ENCODE measurements at regions not wholly inside any gene's neighbourhood (a gene's known extent, or its start where the extent isn't known, plus 50 kb on each side); places are given as distances from the start of the nearest gene placed in this dataset.
"Not testable (repeated sequence)": the region's sequence is repeated elsewhere in the genome, so short reads cannot be mapped to it uniquely, and the experiment has no call there.

DNA sequence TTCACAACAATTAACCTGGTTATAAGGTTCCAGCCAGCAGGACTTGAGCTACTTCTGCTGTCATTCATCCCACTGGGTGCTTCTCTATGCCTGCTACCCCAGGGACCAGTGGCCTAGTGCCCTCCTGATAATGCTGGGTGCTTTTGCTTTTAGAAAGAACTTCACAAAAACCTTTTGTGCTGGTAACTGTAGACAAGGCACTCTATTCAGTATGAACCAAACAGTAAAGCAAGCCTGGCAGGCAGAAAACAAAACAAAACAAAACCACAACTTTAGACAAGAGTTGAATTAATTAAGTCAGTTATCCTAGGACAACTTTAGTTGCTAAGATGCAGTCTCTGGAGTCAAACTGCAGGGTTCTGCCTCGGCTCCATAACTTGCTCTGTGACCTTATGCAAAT lies 61.9 kb upstream of the ADGRL2 start:
- H3K36me3 ChIP-seq = no peaks in the 10 kb centered on the region
- H3K9me3 ChIP-seq (replicated peaks) = no peaks in the 10 kb centered on the region
- peak in 1 of 2 experiments; percentile 22 for DNase-seq
- H3K4me1 ChIP-seq = no peaks in the 10 kb centered on the region
- H3K4me3 ChIP-seq = no peak overlapping the region
- no peaks in the 10 kb centered on the region for H3K27me3 ChIP-seq
- no peak overlapping the region for H3K27ac ChIP-seq

DNA sequence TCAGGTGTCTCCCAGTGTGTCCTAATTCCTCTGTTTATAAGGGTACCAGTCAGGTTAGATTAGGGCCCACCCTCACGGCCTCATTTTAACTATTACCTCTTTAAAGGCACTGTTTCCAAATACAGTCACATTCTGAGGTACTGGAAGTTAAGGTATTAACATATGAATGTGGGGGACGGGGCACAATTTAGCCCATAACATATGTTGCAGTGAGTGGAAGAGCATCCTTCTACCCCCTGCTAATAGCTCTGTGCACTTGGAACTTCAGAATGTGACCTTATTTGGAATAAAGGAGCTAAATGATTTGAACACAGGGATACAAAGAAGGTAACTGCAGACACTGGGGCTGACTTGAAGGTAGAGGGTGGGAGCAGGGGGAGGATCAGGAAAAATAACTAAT lies 67.3 kb upstream of the ADGRL2 start:
- H3K4me3 ChIP-seq = no peak overlapping the region
- no peaks in the 10 kb centered on the region for H3K36me3 ChIP-seq
- DNase-seq = no peak
- no peaks in the 10 kb centered on the region for H3K27me3 ChIP-seq
- H3K4me1 ChIP-seq = no peaks in the 10 kb centered on the region
- no peak overlapping the region for H3K27ac ChIP-seq
- no peaks in the 10 kb centered on the region for H3K9me3 ChIP-seq (replicated peaks)

DNA sequence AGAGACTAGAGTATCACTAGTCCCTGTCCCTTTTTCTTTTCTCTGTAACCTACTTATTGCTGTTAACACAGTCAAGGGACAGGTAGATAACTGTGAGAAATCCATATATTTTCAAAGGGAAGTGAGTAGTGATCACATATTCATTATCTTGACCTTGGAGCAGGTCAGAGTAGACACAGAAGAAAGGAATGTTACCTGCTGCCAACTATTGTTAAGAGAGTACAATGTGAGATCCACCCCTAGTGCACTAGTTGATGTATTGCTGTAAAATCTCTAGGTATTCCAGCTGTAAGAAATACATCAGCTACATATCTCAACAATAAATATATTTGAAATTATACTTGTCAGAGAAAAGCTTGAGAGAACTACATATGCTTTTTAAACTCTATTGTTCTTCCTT lies 68.7 kb upstream of the ADGRL2 start:
- DNase-seq = no peak
- H3K27ac ChIP-seq = no peak overlapping the region
- H3K9me3 ChIP-seq (replicated peaks) = no peaks in the 10 kb centered on the region
- H3K27me3 ChIP-seq = no peaks in the 10 kb centered on the region
- H3K4me1 ChIP-seq = no peaks in the 10 kb centered on the region
- no peak overlapping the region for H3K4me3 ChIP-seq
- H3K36me3 ChIP-seq = no peaks in the 10 kb centered on the region

DNA sequence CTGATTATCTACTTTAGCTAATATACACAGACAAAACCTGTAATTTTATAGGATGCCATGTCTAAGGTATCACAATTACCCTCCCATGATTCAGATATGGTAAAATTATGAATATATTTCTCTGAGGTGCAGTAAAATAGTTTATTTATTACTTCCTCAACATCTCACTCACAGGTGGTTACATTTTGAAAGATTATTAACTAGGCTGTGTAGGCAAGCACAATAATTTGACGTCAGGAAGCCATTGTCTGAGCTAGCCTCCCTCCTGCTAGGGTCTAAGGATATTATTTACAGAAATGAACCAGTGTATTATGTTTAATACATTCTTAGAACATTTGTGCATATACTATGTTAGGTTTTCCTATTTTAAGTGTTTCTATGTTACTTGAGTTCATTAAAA lies 69.9 kb upstream of the ADGRL2 start:
- Histone ChIP-seq H3K27ac (no peak overlapping the region), H3K36me3 (no peaks in the 10 kb centered on the region), H3K4me3 (no peak overlapping the region), H3K27me3 (no peaks in the 10 kb centered on the region), H3K4me1 (no peaks in the 10 kb centered on the region), H3K9me3 (replicated peaks) (no peaks in the 10 kb centered on the region)
- no peak for DNase-seq

DNA sequence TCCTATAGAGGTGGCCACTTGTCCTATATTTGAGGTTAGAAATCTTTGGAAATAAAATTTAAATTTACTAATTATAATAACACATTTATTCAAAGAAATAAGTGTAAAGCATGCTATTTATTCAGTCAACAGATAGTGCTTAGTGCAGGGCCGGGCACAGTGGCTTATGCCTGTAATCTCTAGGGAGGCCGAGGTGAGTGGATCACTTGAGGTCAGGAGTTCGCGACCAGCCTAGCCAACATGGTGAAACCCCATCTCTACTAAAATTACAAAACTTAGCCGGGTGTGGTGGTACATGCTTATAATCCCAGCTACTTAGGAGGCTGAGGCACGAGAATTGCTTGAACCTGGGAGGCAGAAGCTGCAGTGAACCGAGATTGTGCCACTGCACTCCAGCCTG lies 70.4 kb upstream of the ADGRL2 start:
- H3K27ac ChIP-seq, H3K4me1 ChIP-seq: not testable (repeated sequence)

DNA sequence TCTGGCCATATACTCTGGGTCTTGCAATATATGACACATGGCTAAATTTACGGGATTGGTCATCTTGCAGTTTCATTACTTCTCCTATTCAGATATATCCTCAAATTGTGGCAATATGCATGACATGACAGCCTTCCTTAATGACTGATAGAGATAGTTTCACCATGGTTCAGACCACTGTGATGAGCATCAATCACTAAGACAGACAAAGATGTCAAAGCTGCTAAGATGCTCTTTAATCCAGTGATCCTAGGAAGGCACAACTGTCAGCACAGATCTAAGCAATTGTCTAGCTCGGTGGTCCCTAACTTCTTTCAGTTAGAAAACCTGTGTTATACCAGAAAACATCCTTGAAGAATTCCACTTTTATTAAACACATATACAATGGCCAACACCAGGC lies 70.9 kb upstream of the ADGRL2 start:
- H3K9me3 ChIP-seq (replicated peaks) = no peaks in the 10 kb centered on the region
- no peak overlapping the region for H3K27ac ChIP-seq
- H3K4me1 ChIP-seq = no peaks in the 10 kb centered on the region
- no peaks in the 10 kb centered on the region for H3K27me3 ChIP-seq
- DNase-seq = no peak
- H3K4me3 ChIP-seq = no peak overlapping the region
- H3K36me3 ChIP-seq = no peaks in the 10 kb centered on the region

More for the DNA sequence above, 70.4 kb upstream of the ADGRL2 start:
- H3K4me3 ChIP-seq; H3K27me3 ChIP-seq; H3K36me3 ChIP-seq; DNase-seq; H3K9me3 ChIP-seq (replicated peaks): not testable (repeated sequence)

DNA sequence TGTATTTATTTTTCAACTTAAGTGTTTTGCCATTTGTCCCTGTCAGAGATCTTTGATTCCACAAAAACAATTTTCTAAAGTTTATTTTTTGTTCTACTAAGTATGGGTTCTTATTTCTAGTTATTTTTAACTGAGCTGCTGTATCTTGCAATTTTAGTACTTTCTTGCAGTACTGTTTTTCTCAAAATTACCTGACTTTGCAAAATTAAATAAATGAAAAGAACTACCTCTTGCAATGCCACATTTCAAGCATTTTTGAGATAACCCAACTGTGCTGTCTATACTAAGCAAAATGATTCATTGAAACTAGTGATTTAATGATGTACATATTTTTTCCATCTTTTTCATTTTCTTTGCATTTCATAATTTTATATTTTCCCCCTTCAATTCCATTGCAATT lies 71.5 kb upstream of the ADGRL2 start:
- H3K36me3 ChIP-seq = no peaks in the 10 kb centered on the region
- H3K4me3 ChIP-seq = no peak overlapping the region
- no peak for DNase-seq
- no peaks in the 10 kb centered on the region for H3K27me3 ChIP-seq
- H3K4me1 ChIP-seq = no peaks in the 10 kb centered on the region
- H3K27ac ChIP-seq = no peak overlapping the region
- no peaks in the 10 kb centered on the region for H3K9me3 ChIP-seq (replicated peaks)

DNA sequence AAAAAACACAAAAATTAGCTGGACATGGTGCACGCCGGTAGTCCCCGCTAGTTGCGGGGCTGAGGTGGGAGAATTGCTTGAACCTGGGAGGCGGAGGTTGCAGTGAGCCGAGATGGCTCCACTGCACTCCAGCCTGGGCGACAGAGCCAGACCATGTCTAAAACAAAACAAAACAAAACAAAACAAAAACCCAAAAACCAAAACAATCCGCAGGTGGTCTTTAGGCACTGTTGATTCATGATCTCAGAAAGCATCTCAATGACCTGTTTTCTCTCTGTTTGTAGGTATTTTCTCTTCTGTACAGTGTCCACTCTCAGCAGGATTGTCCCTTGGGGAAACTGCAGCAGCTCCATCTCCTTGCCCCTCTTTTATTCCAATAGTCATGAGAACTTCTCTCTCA lies 74.9 kb upstream of the ADGRL2 start:
- Histone ChIP-seq H3K4me1 (no peaks in the 10 kb centered on the region), H3K36me3 (no peaks in the 10 kb centered on the region), H3K9me3 (replicated peaks) (no peaks in the 10 kb centered on the region), H3K27ac (no peak overlapping the region), H3K27me3 (no peaks in the 10 kb centered on the region), H3K4me3 (no peak overlapping the region)
- DNase-seq = no peak

DNA sequence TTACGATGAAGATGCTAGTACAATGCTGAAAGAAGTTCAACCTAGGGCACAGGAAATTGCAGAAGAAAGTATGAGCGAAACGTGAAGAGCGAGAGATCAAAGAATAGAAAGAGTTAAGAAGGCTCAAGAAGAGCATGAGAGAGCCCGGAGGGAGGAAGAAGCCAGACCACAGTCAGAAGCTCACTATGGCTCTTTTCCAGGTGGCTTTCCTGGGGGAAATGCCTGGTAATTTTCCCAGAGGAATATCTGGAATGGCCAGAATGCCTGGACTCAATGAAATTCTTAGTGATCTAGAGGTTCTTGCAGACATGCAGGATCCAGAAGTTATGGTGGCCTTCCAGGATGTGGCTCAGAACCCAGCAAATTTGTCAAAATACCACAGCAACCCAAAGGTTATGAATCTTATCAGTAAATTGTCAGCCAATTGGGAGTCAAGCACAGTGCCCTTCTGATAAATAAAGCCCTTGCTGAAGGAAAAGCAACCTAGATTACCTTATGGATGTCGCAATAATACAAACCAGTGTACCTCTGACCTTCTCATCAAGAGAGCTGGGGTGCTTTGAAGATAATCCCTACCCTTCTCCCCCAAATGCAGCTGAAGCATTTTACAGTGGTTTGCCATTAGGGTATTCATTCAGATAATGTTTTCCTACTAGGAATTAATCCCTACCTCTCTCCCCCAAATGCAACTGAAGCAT lies 78.0 kb upstream of the ADGRL2 start:
- H3K27me3 ChIP-seq; H3K4me1 ChIP-seq; DNase-seq; H3K9me3 ChIP-seq (replicated peaks); H3K36me3 ChIP-seq; H3K4me3 ChIP-seq; H3K27ac ChIP-seq: not testable (repeated sequence)

DNA sequence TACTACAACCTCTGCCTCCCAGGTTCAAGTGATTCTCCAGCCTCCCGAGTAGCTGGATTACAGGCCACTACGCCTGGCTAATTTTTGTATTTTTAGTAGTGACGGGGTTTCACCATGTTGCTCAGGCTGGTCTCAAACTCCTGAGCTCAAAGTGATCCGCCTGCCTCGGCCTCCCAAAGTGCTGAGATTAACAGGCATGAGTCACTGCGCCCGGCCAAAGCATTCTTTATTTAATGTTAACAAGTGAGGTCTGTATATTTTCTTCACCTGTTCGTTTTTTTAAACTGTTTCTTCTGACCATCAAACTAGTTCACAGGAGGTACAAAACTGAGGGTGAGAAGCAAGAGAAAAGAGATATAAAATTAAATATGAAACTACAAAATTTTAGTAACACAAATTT lies 80.5 kb upstream of the ADGRL2 start:
- H3K4me3 ChIP-seq; H3K36me3 ChIP-seq; H3K27me3 ChIP-seq; H3K9me3 ChIP-seq (replicated peaks); H3K4me1 ChIP-seq; H3K27ac ChIP-seq: not testable (repeated sequence)
- peak; percentile 75 to 79 for DNase-seq

DNA sequence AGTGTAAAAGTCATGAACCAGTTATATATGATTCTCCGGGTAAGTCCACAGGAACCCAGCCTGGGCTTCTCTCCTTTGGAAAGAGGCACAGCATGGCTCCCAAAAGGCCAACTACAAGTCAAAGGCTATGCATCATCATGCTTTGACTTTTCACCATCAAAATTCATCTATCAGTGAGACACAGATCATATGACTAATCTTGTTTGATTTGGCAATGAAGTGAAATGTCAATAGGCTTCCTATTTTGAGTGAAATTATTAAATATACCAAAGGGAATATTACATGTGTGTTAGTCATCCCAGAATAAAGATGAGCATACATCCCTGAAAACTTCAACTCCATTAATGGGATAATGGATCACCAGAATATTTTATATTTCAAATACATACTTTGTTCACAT lies 83.5 kb upstream of the ADGRL2 start:
- Histone ChIP-seq H3K27ac (no peak overlapping the region), H3K27me3 (no peaks in the 10 kb centered on the region), H3K9me3 (replicated peaks) (no peaks in the 10 kb centered on the region), H3K4me1 (peaks cover 8% of the 10 kb centered on the region), H3K4me3 (no peak overlapping the region), H3K36me3 (no peaks in the 10 kb centered on the region)
- DNase-seq = no peak

DNA sequence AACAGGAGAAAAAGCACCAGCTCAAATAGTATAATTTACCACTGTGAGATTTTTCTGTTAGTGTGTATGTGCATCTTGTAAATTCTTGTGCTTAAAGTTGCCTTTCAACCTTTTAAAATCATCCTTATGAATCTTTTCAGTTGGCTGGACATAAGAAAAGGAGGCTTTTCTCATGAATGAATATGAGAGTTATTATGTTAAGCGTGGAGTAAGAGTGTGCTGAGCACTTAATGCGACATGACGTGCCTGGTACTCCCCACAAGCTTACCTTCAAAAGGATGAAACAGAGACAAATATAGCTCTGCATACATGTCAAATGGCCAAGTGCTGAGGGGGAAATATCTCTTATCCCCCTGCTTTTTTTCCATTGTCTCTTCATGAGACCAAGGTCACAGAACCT lies 85.3 kb upstream of the ADGRL2 start:
- Histone ChIP-seq H3K4me3 (no peak overlapping the region), H3K27me3 (no peaks in the 10 kb centered on the region), H3K36me3 (no peaks in the 10 kb centered on the region), H3K27ac (no peak overlapping the region), H3K4me1 (peaks cover 6% of the 10 kb centered on the region), H3K9me3 (replicated peaks) (no peaks in the 10 kb centered on the region)
- DNase-seq = no peak

DNA sequence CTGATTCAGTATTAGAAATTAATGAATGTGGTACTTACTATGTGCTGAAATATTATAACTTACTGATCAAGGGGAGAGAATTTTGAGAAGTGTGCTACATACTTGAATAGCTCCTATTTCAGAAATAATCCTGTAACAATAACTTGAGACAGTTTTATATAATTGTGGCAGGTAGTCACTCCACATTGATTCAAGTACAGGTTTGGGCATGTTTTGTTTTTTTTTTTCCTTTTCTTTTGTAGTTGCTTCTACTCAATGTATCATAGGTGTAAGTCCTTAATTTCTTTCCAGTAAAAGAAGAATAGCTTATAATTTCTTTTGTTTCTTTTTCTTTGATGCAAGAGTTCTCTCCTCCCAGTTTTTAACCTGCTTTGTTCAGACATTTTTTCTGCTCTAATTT lies 86.1 kb upstream of the ADGRL2 start:
- peaks cover 3% of the 10 kb centered on the region for H3K4me1 ChIP-seq
- H3K27me3 ChIP-seq = no peaks in the 10 kb centered on the region
- no peak overlapping the region for H3K27ac ChIP-seq
- H3K36me3 ChIP-seq = no peaks in the 10 kb centered on the region
- no peaks in the 10 kb centered on the region for H3K9me3 ChIP-seq (replicated peaks)
- DNase-seq = no peak
- H3K4me3 ChIP-seq = no peak overlapping the region

DNA sequence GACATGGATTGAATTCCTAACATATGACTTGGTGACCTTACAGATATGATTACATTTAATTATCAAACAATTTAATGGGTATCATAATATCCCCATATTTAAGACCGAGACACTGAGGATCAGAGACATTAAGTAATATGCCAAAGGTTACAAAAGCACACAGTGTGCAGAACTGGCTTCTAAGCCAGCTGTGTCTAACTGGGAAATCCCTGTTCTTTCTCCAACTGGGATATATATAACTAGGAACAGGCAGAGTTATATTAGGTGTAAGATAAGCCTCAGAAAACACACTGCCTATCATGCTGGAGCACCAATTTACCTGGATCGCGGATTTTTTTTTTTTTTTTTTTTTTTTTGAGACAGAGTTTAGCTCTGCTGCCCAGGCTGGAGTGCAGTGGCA lies 88.3 kb upstream of the ADGRL2 start:
- no peaks in the 10 kb centered on the region for H3K9me3 ChIP-seq (replicated peaks)
- no peaks in the 10 kb centered on the region for H3K27me3 ChIP-seq
- H3K27ac ChIP-seq = no peak overlapping the region
- no peak for DNase-seq
- no peaks in the 10 kb centered on the region for H3K4me1 ChIP-seq
- no peak overlapping the region for H3K4me3 ChIP-seq
- H3K36me3 ChIP-seq = no peaks in the 10 kb centered on the region

DNA sequence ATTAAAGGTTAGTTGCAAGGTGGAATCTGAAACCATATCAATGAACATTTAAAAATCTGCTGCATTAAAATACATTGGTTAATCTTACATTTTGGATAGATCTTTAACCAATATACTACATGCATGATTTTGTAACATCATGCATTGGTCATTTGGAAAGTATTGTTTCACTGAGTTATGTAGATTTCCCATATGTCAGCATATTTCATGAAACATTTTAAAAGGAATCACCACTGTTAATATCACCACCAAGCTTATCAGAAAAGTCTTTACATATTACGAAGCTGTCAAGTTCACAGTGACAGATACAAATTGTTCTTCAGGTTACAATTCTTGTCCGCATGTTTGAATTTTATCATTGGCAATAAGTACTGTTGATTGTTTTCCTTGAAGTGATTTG lies 89.9 kb upstream of the ADGRL2 start:
- Histone ChIP-seq H3K27ac (no peak overlapping the region), H3K4me1 (no peaks in the 10 kb centered on the region), H3K4me3 (no peak overlapping the region), H3K9me3 (replicated peaks) (no peaks in the 10 kb centered on the region), H3K36me3 (no peaks in the 10 kb centered on the region), H3K27me3 (no peaks in the 10 kb centered on the region)
- DNase-seq = no peak

DNA sequence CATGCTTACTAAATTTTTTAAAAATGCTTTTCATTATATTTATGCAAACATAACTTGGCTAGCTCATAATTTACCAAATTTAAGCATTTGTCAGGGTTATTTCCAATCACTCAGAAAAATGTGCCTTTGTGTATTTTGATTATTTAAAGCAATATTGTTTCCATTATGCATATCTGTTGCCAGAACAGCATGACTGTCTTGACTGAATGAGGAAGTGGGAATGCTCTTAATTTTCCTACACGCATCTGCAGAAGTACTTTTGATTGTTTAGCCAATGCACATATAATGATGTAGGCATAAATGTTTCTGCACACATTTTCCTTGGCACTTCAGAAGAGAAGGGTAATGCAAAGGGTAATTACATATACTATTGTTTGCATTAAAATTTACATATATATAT lies 92.5 kb upstream of the ADGRL2 start:
- no peaks in the 10 kb centered on the region for H3K4me1 ChIP-seq
- no peak for DNase-seq
- H3K9me3 ChIP-seq (replicated peaks) = no peaks in the 10 kb centered on the region
- no peaks in the 10 kb centered on the region for H3K36me3 ChIP-seq
- no peak overlapping the region for H3K27ac ChIP-seq
- H3K27me3 ChIP-seq = no peaks in the 10 kb centered on the region
- no peak overlapping the region for H3K4me3 ChIP-seq
